Body of pancreas (tissue), 4 donors: ENCODE measurements at regions not wholly inside any gene's neighbourhood (a gene's known extent, or its start where the extent isn't known, plus 50 kb on each side); places are given as distances from the start of the nearest gene placed in this dataset.

Source experiments
- POLR2A ChIP-seq, 3 donors: fragments of 450-650 bp; IDR thresholded peaks; one replicate each; pipeline ENCODE4 v1.6.1; 2016; ENCODE audit warnings: antibody characterized with exemption in 3 of 3, mild to moderate bottlenecking in 2 of 3
- TF ChIP-seq, protein P1 (sequence below), 7 experiments: fragments of 450-650 bp in 4 of 7; fragments of 200-600 bp in 3 of 7; sonication (generic) in 3 of 7; IDR thresholded peaks; one replicate each; pipeline ENCODE4 v1.5.1; 2016 to 2019; ENCODE audit warnings: antibody characterized with exemption in 7 of 7

GRCh38 chr1:223020770-223021169 is 122.3 kb downstream of the TLR5 start:
- TF ChIP-seq, protein P1, sequence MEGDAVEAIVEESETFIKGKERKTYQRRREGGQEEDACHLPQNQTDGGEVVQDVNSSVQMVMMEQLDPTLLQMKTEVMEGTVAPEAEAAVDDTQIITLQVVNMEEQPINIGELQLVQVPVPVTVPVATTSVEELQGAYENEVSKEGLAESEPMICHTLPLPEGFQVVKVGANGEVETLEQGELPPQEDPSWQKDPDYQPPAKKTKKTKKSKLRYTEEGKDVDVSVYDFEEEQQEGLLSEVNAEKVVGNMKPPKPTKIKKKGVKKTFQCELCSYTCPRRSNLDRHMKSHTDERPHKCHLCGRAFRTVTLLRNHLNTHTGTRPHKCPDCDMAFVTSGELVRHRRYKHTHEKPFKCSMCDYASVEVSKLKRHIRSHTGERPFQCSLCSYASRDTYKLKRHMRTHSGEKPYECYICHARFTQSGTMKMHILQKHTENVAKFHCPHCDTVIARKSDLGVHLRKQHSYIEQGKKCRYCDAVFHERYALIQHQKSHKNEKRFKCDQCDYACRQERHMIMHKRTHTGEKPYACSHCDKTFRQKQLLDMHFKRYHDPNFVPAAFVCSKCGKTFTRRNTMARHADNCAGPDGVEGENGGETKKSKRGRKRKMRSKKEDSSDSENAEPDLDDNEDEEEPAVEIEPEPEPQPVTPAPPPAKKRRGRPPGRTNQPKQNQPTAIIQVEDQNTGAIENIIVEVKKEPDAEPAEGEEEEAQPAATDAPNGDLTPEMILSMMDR (IDR thresholded peaks at IDR 0.05): no peak
- TF ChIP-seq POLR2A (IDR thresholded peaks at IDR 0.05): no peak
